ENCODE measurements at regions not wholly inside any gene's neighbourhood (a gene's known extent, or its start where the extent isn't known, plus 50 kb on each side); places are given as distances from the start of the nearest gene placed in this dataset.

- Histone ChIP-seq H3K9ac (replicated peaks in 1 of 4; ENCODE audit: extremely low read depth in 1 of 4, low read depth in 3 of 4, low read length in 3 of 4) (no peak overlapping the region), H3K4me3 (ENCODE audit: extremely low read depth in 1 of 4, insufficient read depth in 2 of 4, low read depth in 3 of 4, low read length in 4 of 4) (no peak overlapping the region), H4K20me1 (replicated peaks in 1 of 2; ENCODE audit: control insufficient read depth in 1 of 2, insufficient read depth in 2 of 2, low read length in 2 of 2) (no peaks in the 10 kb centered on the region), H3K4me1 (replicated peaks in 1 of 4; ENCODE audit: control insufficient read depth in 3 of 4, insufficient read depth in 4 of 4, low read length in 3 of 4) (peaks cover 0 to 5% (median 2%) of the 10 kb centered on the region in 4 experiments; a peak in 2 of 7 replicates), H2AK5ac (ENCODE audit: low read depth, low read length) (no peak overlapping the region), H3K56ac (replicated peaks; ENCODE audit: insufficient read length, low read depth, low read length) (no peak overlapping the region), H2AFZ (ENCODE audit: low read length) (no peak overlapping the region), H3K14ac (ENCODE audit: insufficient read length) (no peak overlapping the region), H3K9me3 (ENCODE audit: insufficient read depth in 2 of 2, low read depth in 1 of 2, low read length in 1 of 2) (no peaks in the 10 kb centered on the region), H3K79me2 (ENCODE audit: control insufficient read depth in 1 of 2, insufficient read depth in 2 of 2, low read length in 2 of 2) (no peaks in the 10 kb centered on the region), H4K5ac (ENCODE audit: insufficient read length, low read depth, low read length) (no peak overlapping the region), H3K4ac (replicated peaks; ENCODE audit: insufficient read length, low read depth, low read length) (no peak overlapping the region), H3K36me3 (ENCODE audit: control insufficient read depth in 2 of 4, insufficient read depth in 4 of 4, low read length in 3 of 4) (no peaks in the 10 kb centered on the region), H2BK12ac (ENCODE audit: low read depth, low read length) (no peak overlapping the region), H3K4me2 (ENCODE audit: insufficient read depth in 1 of 2, low read depth in 2 of 2, low read length in 2 of 2) (no peak overlapping the region), H3K23ac (ENCODE audit: insufficient read length) (no peak overlapping the region), H4K8ac (ENCODE audit: extremely low read depth, insufficient read depth, low read length) (no peak overlapping the region), H2BK15ac (ENCODE audit: low read length) (0 out of 2 replicates have a peak overlapping the region, but pooled peaks have one; percentile 41), H3K79me1 (ENCODE audit: low read depth, low read length) (no peaks in the 10 kb centered on the region), H2BK20ac (ENCODE audit: low read length) (peak overlapping the region; percentile 43; the same call in 1 of the 2 replicates), H3K23me2 (ENCODE audit: low read depth, low read length) (no peaks in the 10 kb centered on the region), H3K18ac (ENCODE audit: extremely low read depth, low read length) (no peak overlapping the region; the same call in 1 of the 2 replicates), H2BK120ac (replicated peaks; ENCODE audit: low read depth, low read length) (no peak overlapping the region), H3K27me3 (replicated peaks in 1 of 4; ENCODE audit: control insufficient read depth in 3 of 4, extremely low read depth in 1 of 4, insufficient read depth in 3 of 4, low read length in 3 of 4) (no peaks in the 10 kb centered on the region), H2BK5ac (ENCODE audit: low read depth, low read length) (no peak overlapping the region), H3K27ac (ENCODE audit: low read depth, low read length) (no peak overlapping the region), H4K91ac (replicated peaks; ENCODE audit: insufficient read length, low read length) (no peak overlapping the region)
- CTCF ChIA-PET (ENCODE audit: partially characterized antibody) = interaction anchor here (1.7 kb wide), 1 partner anchor 17 kb away, joined by 5 read pairs; no protein-coding TSS in a partner anchor
- FAIRE-seq (no peak), DNase-seq (ENCODE audit: low read depth in 1 of 2, low spot score in 2 of 2) (no peak)
- POLR2A ChIA-PET (ENCODE audit: partially characterized antibody) = no interaction called here
- 84% methylated on average over 5 of the region's 5 CpGs; no CpG with 5 or more reads in 1 of the 2 experiments for WGBS, 2 experiments (ENCODE audit: extremely low coverage in 1 of 2, insufficient coverage in 1 of 2, insufficient read length in 1 of 2, insufficient replicate concordance in 2 of 2, low coverage in 1 of 2, low lambda C conversion rate in 2 of 2, missing lambda C conversion rate in 1 of 2)
- TF ChIP-seq SP4 (IDR thresholded peaks at IDR 0.05; ENCODE audit: low read length) (no peak), RAD21 (IDR thresholded peaks at IDR 0.05 in 1 of 2, conservative IDR thresholded peaks at IDR 0.05 in 1 of 2; ENCODE audit: low read depth in 2 of 2, low read length in 2 of 2) (peak; percentile 54 to 69), CBX8 (IDR thresholded peaks at IDR 0.05; ENCODE audit: borderline replicate concordance, low read depth, low read length) (no peak), BACH1 (IDR thresholded peaks at IDR 0.05; ENCODE audit: low read length) (no peak)
These were observed 416.4 kb upstream of the IRX1 start for GRCh38 chr5:3179220-3179619.
